IPS DF 19.7 (cell line): ENCODE measurements at regions not wholly inside any gene's neighbourhood (a gene's known extent, or its start where the extent isn't known, plus 50 kb on each side); places are given as distances from the start of the nearest gene placed in this dataset.
A peak's percentile ranks its signal among the peaks of the same experiment; 100 is the strongest.

Experiments
- DNase-seq: peaks from one replicate; pipeline ENCODE4 v3.0.0-alpha.2; 2013; ENCODE audit warnings: low read depth, low spot score

- no peak for DNase-seq
Observed at GRCh38 chr18:68467329-68467728, 247.6 kb downstream of the TMX3 start.

- DNase-seq = no peak
Observed at GRCh38 chr18:68466672-68467071, 248.2 kb downstream of the TMX3 start.

- DNase-seq = no peak
Observed at GRCh38 chr18:68462766-68463165, 252.1 kb downstream of the TMX3 start.

- DNase-seq = no peak
Observed at GRCh38 chr18:68462148-68462547, 252.8 kb downstream of the TMX3 start.

GRCh38 chr18:68461481-68462018, 253.4 kb downstream of the TMX3 start:
- no peak for DNase-seq

GRCh38 chr18:68459968-68460367, 254.9 kb downstream of the TMX3 start:
- no peak for DNase-seq

GRCh38 chr18:68456985-68457384, 257.9 kb downstream of the TMX3 start:
- no peak for DNase-seq

- no peak for DNase-seq
Observed at GRCh38 chr18:68455229-68455603, 259.7 kb downstream of the TMX3 start.

GRCh38 chr18:68454511-68455228, 260.2 kb downstream of the TMX3 start:
- DNase-seq = no peak

- no peak for DNase-seq
Observed at GRCh38 chr18:68449292-68449691, 265.6 kb downstream of the TMX3 start.

GRCh38 chr18:68448736-68449135, 266.2 kb downstream of the TMX3 start:
- DNase-seq = no peak

- DNase-seq = no peak
Observed at GRCh38 chr18:68447286-68447685, 267.6 kb downstream of the TMX3 start.

GRCh38 chr18:68445668-68446426, 269.1 kb downstream of the TMX3 start:
- no peak for DNase-seq

- DNase-seq = no peak
Observed at GRCh38 chr18:68445136-68445535, 269.8 kb downstream of the TMX3 start.

- no peak for DNase-seq
Observed at GRCh38 chr18:68441241-68441640, 273.7 kb downstream of the TMX3 start.

GRCh38 chr18:68440433-68440832, 274.5 kb downstream of the TMX3 start:
- no peak for DNase-seq

- DNase-seq = no peak
Observed at GRCh38 chr18:68439642-68440041, 275.3 kb downstream of the TMX3 start.

GRCh38 chr18:68438983-68439382, 275.9 kb downstream of the TMX3 start:
- DNase-seq = peak; percentile 25

GRCh38 chr18:68438536-68438935, 276.4 kb downstream of the TMX3 start:
- no peak for DNase-seq

- DNase-seq = no peak
Observed at GRCh38 chr18:68436485-68436884, 278.4 kb downstream of the TMX3 start.

GRCh38 chr18:68435581-68435980, 279.3 kb downstream of the TMX3 start:
- DNase-seq = no peak

- DNase-seq = no peak
Observed at GRCh38 chr18:68431922-68432198, 283.0 kb downstream of the TMX3 start.
